Transverse colon (tissue), 4 donors: ENCODE measurements at regions not wholly inside any gene's neighbourhood (a gene's known extent, or its start where the extent isn't known, plus 50 kb on each side); places are given as distances from the start of the nearest gene placed in this dataset.

Experiments
- CTCF ChIP-seq, 5 experiments: fragments of 200-600 bp in 3 of 5; fragments of 450-650 bp in 2 of 5; sonication (generic) in 3 of 5; IDR thresholded peaks; 1 replicate in 2 of 5; 2 replicates in 3 of 5; pipeline ENCODE4 v1.5.1; 2016 to 2017; ENCODE audit warnings: antibody characterized with exemption in 5 of 5, inconsistent platforms in 3 of 5, mild to moderate bottlenecking in 2 of 5, moderate library complexity in 1 of 5
- POLR2A ChIP-seq: fragments of 450-650 bp; IDR thresholded peaks from one replicate; pipeline ENCODE4 v1.6.1; 2016; ENCODE audit warnings: antibody characterized with exemption, mild to moderate bottlenecking, moderate library complexity
- POLR2AphosphoS5 ChIP-seq, 3 donors: sonication (generic); formaldehyde crosslinking; IDR thresholded peaks; one replicate each; pipeline ENCODE4 v1.6.1; 2016; ENCODE audit warnings: antibody characterized with exemption in 3 of 3

- TF ChIP-seq POLR2A (no peak), CTCF (IDR thresholded peaks at IDR 0.05) (no peak), POLR2AphosphoS5 (IDR thresholded peaks at IDR 0.05) (no peak)
Measured at GRCh38 chrX:142655507-142655906, 370.2 kb upstream of the SPANXN4 start.
